GM12864 (cell line): ENCODE measurements at regions not wholly inside any gene's neighbourhood (a gene's known extent, or its start where the extent isn't known, plus 50 kb on each side); places are given as distances from the start of the nearest gene placed in this dataset.

ENCODE experiments used
- DNase-seq: peaks from one replicate; pipeline ENCODE4 v3.0.0-alpha.2; 2011; ENCODE audit warnings: low read depth
- H3K4me3 ChIP-seq: 2 replicates; pipeline ENCODE4 v1.5.1; 2011; ENCODE audit warnings: mild to moderate bottlenecking, low read depth, low read length, control low read depth
- CTCF ChIP-seq: IDR thresholded peaks from 2 replicates; pipeline ENCODE4 v1.5.1; 2011; ENCODE audit warnings: low read depth, mild to moderate bottlenecking, moderate library complexity, low read length, control low read depth, inconsistent platforms; ENCODE audit errors: missing control alignments

- no peak for DNase-seq
- H3K4me3 ChIP-seq: no peak overlapping the region
- no peak for TF ChIP-seq CTCF
These were observed 138.6 kb upstream of the TSC22D2 start for GRCh38 chr3:150269526-150269925.

- no peak overlapping the region for H3K4me3 ChIP-seq
- no peak for TF ChIP-seq CTCF
- no peak for DNase-seq
These were observed 139.4 kb upstream of the TSC22D2 start for GRCh38 chr3:150268426-150269391.

- DNase-seq: no peak
- TF ChIP-seq CTCF: no peak
- no peak overlapping the region for H3K4me3 ChIP-seq
These were observed 140.8 kb upstream of the TSC22D2 start for GRCh38 chr3:150267288-150267687.

- no peak overlapping the region for H3K4me3 ChIP-seq
- no peak for DNase-seq
- no peak for TF ChIP-seq CTCF
These were observed 142.8 kb upstream of the TSC22D2 start for GRCh38 chr3:150265305-150265704.

GRCh38 chr3:150264561-150265279 lies 143.4 kb upstream of the TSC22D2 start:
- DNase-seq: no peak
- no peak for TF ChIP-seq CTCF
- H3K4me3 ChIP-seq: no peak overlapping the region

- H3K4me3 ChIP-seq: no peak overlapping the region
- no peak for TF ChIP-seq CTCF
- no peak for DNase-seq
These were observed 146.1 kb upstream of the TSC22D2 start for GRCh38 chr3:150261958-150262357.
